AG04449 (cell line): ENCODE measurements at regions not wholly inside any gene's neighbourhood (a gene's known extent, or its start where the extent isn't known, plus 50 kb on each side); places are given as distances from the start of the nearest gene placed in this dataset.

Experiments
- CTCF ChIA-PET: fragments of 350-600 bp; formaldehyde crosslinking; extraction: SDS; loops from one replicate; lab custom pipeline; 2021; ENCODE audit warnings: antibody characterized with exemption; lab: Yijun Ruan, JAX
- POLR2A ChIA-PET: fragments of 400-600, 350-600 bp; formaldehyde crosslinking; extraction: SDS; loops from one replicate; lab custom pipeline; 2020; ENCODE audit warnings: antibody characterized with exemption, inconsistent platforms; lab: Yijun Ruan, JAX
- DNase-seq: peaks from one replicate; pipeline ENCODE4 v3.0.0-alpha.2; 2010; ENCODE audit warnings: low read depth, low spot score
- H3K4me3 ChIP-seq: 2 replicates; pipeline ENCODE4 v1.5.1; 2011; ENCODE audit warnings: low read depth, mild to moderate bottlenecking, control low read depth, low read length
- TF ChIP-seq, protein P1 (sequence below): IDR thresholded peaks from one replicate; pipeline ENCODE4 v1.5.1; 2011; ENCODE audit warnings: mild to moderate bottlenecking, moderate library complexity, low read length, control low read depth, inconsistent platforms; ENCODE audit not compliant: insufficient read depth; ENCODE audit errors: missing control alignments

DNA sequence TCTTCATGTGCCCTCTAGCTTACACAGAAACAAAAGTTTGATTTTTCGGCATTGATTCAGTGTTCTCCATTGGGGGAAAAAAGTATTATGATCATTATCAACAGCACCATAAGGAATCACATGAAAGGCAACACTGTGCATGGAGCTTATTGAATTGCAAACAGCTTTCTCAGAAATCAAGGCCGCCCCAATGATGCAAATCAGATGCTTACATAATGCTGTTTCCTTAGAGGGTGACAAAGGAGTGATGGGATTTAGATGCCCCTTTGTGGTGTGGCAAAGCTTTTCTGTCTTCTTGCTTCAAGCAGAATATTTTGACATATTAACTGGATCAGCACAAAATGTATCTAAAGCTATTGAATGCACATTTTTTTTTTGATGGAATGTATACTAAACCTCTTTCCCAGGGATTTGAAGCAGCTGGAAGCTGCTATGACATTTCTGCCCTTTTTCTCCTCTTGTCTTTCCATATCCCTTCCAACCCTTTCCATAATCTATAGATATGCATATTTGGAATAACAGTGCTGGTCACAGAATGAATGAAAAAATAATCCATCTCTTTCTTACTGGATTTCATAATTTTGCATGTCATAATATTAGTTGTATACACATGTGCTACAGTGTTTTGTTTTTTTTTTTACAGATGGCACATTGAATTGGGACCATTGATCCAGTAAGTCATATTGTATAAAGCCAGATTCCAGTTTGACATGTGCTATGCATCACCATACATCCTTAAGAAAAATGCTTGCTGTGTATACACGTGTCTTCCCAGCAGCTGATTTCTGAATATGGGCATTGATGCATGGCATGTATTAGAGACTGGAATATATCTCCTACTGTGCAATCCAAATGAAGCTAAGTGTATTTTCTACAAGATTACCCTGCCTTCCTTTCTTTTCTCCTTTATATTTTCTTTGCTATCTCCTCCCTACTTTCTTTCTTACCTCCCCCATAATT, 259.7 kb upstream of the DCN start:
- ChIA-PET CTCF (no interaction called here), POLR2A (interaction anchor here (0.6 kb wide), 1 partner anchor 759 kb away, joined by 3 read pairs; no protein-coding TSS in a partner anchor)
- DNase-seq: no peak
- H3K4me3 ChIP-seq: no peak overlapping the region
- TF ChIP-seq, protein P1, sequence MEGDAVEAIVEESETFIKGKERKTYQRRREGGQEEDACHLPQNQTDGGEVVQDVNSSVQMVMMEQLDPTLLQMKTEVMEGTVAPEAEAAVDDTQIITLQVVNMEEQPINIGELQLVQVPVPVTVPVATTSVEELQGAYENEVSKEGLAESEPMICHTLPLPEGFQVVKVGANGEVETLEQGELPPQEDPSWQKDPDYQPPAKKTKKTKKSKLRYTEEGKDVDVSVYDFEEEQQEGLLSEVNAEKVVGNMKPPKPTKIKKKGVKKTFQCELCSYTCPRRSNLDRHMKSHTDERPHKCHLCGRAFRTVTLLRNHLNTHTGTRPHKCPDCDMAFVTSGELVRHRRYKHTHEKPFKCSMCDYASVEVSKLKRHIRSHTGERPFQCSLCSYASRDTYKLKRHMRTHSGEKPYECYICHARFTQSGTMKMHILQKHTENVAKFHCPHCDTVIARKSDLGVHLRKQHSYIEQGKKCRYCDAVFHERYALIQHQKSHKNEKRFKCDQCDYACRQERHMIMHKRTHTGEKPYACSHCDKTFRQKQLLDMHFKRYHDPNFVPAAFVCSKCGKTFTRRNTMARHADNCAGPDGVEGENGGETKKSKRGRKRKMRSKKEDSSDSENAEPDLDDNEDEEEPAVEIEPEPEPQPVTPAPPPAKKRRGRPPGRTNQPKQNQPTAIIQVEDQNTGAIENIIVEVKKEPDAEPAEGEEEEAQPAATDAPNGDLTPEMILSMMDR: no peak

DNA sequence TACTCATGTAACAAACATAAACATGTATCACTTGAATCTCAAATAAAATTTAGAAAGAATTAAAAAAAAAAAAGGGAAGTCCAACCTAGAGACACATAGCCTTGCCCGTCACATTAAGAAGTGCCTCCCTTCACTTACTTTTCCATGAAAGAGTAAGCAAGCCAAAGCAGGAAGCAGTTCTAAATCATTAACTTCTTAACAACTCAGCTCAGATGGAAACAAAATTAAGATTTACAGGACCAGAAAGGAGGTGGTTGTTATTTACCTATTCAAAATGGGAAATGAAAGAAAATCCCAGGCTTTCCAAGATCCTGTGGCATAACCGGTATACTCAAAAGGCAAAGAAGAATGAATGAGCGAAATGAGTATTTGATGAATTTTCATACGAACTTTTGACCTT, 258.6 kb upstream of the DCN start:
- TF ChIP-seq, protein P1: no peak
- CTCF ChIA-PET: no interaction called here
- DNase-seq: no peak
- POLR2A ChIA-PET: no interaction called here
- H3K4me3 ChIP-seq: no peak overlapping the region

DNA sequence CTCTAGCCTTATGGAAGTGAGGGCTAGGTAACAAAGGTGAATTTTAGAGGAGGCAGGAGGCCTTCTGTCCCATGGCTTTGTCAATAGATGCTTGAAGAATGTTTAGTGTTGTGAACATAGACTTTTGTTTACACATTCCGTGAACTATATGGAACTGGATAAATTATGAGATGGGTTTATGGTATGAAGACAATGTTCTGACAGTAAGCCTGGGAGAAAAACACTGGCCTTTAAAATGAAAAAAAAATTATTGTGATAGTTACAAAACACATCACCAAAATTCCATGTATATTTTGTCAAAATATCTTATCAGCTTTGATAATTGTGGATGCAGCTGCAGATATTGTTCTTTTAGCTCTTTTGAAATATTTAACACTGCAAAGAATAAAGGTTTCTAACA, 251.5 kb upstream of the DCN start:
- DNase-seq: no peak
- ChIA-PET POLR2A (no interaction called here), CTCF (no interaction called here)
- no peak overlapping the region for H3K4me3 ChIP-seq
- TF ChIP-seq, protein P1: no peak

DNA sequence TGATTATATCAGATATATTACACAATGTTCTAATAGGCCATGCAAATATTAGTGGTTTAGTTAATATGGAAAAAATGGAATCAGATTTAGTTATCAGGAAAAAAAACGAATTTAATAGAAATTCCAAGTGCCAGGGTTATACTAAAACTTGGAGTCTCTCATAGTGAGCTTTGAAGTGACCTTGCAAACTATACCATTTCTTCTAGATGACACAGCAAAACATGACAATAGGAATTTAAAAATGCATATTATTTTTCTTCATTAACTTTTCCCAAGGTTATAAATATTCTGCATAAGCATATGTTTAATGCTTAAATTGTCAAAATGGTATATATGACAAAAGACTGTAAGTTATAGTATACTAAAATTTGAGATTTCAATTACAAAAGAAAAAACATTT, 250.1 kb upstream of the DCN start:
- no peak overlapping the region for H3K4me3 ChIP-seq
- CTCF ChIA-PET: interaction anchor here (1.5 kb wide), 1 partner anchor 9 kb away, joined by 3 read pairs; no protein-coding TSS in a partner anchor
- TF ChIP-seq, protein P1: no peak
- POLR2A ChIA-PET: no interaction called here
- no peak for DNase-seq

DNA sequence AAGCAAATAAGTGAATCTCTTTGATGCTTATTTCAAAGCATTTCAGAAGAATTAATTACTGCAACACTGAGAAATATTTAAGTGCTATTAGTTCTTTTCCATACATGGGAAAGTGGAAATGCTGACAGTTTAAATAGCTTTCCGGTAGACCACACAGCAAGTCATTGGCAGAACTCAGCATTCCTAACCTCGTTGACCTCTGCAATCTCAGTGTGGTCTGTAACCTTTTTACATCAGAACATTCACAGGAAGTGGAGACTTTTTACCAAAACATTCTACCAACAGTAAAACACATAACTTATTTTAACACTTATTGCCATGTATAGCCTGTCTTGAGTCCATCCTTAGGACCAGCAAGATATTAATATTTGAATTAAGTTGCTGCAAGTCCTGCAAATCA, 249.5 kb upstream of the DCN start:
- CTCF ChIA-PET: interaction anchor here (1.5 kb wide), 1 partner anchor 9 kb away, joined by 3 read pairs; no protein-coding TSS in a partner anchor
- H3K4me3 ChIP-seq: no peak overlapping the region
- DNase-seq: no peak
- TF ChIP-seq, protein P1: no peak
- POLR2A ChIA-PET: no interaction called here

DNA sequence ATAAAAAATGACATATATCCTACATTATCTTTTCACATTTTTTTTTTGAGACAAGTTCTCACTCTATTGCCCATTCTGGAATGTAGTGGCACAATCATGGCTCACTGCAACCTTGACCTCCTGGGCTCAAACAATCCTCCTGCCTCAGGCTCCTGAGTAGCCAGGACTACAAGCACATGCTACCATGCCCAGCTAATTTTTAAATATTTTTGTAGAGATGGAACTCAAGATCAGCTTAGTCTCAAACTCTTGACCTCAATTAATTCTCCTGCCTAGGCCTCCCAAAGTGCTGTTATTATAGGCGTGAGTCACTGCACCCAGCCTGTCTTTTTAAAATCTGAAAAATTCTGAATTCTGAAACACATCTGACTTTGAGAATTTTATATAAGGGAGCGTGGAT, 241.9 kb upstream of the DCN start:
- DNase-seq: no peak
- TF ChIP-seq, protein P1: no peak
- ChIA-PET CTCF (no interaction called here), POLR2A (no interaction called here)
- H3K4me3 ChIP-seq: no peak overlapping the region
